Non-pigmented ciliary epithelial cell (primary cell): ENCODE measurements at regions not wholly inside any gene's neighbourhood (a gene's known extent, or its start where the extent isn't known, plus 50 kb on each side); places are given as distances from the start of the nearest gene placed in this dataset.
A peak's percentile ranks its signal among the peaks of the same experiment; 100 is the strongest.

Experiments
- DNase-seq: peaks from one replicate; pipeline ENCODE4 v3.0.0-alpha.2; 2010; ENCODE audit warnings: low read depth

DNA sequence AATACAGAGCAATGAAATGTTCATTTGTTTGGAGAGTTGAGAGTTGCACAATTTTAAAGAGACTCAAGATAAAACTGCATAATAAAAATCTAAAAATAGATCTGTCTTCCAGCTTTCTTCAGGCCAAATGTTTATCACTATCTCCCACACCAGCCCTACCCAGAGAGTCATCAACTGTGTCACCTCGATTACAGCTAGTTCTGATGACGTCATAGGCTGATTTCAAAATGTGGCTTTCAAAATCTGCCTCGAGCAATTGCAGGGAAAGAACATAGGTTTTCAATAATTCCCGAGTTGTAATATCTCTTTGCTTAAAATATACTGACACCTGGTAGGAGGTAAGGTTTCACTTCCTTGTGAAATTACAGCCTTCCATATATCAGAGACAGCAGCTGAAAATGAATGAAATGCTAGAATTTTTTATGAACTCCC, 677.6 kb upstream of the ID2 start:
- DNase-seq: peak; percentile 10

DNA sequence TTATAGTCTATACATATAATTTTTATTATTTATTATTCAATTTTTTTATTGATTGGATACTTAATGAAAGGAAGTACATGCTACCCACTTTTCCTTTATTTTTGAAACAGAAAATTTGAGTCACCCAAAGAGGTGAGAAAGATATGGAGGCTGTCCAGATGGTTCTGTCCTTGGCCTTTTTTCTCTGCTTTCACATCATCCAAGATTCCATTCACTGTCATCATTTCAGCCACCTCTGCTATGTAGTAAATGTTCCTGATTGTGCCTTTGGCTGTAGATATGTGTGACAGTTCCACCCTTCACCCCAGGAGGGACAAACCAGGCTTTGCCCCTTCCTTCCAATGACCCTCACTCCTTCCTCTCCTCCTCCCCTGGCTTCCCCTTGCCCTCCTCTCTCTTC, 675.7 kb upstream of the ID2 start:
- no peak for DNase-seq

DNA sequence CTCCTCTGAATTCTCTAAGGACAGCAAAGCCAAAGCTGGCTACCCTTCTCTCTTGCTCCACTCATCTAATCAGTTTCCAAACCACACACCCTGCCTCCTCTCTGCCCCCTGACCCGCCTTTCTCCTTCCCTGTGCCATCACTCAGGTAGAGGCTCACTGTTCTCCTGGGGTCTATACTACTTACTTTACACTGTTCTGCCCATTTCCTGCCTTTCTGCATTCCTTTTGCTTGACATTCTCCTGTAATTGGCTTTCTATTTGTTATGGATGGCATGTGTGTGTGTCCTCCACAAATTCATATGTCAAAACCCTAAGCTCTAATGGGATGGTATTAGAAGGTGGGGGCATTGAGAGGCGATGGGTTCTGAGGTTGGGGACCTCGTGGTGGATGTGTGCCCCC, 675.2 kb upstream of the ID2 start:
- DNase-seq: no peak

DNA sequence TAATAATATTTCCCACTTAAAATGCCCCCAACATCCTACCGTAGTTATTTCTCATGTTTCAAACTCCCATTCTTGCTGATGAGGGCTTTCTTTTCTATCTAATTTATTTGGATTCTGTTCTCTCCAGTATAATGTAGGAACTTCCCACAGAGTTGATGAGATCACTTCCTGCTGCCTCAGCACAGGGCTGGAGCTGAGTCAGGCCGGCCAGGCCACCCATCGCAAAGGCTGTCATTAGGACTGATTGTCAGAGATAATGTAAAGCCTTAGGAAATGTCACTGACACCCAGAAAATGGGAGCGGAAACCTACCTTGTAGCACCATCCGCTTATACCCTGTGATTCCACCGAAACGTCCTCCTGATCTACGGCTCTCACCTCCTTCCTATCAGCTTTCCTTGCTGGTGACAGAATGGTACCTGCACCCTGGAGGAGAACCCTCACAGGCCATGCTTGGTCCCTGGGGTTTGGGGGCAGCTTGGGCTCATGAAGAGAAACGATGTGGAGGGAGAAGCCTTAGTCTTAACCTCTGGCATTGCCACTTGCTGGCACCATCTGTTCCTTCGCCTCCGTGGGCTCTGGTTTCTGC, 672.8 kb upstream of the ID2 start:
- DNase-seq: no peak

DNA sequence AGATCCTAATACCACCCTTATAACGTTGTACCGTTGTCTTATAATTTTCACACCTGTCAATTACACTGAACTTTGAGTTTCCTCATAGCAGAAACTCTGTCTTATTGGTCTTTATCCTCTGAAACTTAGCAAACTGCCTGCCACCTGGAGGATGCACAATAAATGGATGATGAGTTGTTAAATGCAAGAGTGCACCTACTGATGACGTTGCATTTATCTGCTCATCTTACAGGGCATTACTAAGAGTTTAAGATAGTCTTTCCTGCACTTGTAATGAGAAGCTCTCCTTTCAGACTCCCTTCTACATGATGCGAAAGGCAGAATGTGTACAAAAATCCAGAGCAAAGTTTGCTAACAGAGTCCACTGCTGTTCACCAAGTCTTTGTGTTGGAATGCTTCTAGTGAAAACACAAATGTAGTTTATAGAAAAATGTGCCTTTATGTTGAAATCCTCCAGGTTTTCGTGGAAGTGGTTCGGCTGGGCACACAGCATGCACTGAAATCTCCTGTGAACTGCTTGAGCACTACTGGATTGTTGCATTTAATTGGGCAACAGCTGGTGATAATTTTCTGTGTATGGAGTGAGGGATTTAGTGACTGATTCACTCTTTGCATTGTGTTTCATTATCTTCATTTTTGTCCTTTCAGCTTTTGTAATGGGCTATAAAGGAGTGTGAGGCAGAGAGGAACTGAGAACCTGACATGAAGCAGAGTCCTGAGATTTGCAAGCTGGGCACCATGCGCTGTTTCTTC, 665.8 kb upstream of the ID2 start:
- no peak for DNase-seq

DNA sequence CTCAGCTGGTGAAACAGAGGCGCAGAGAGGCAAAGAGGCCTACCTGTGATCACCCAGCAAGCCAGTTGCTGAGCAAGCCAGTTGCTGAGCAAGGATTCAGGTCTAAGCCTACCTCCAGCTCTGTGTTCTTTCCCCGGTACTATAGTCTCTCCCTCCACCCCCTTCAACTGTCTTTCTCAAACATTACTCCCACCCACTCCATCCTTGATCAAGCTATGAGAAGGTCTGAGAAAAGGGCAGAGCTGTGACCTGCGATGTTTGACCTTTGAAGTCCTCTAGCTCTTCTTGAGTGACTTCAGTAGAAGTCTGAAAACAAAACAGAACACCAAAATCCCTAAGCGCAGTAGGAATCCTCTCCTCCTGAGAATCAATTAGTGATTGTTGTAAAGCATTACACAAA, 665.2 kb upstream of the ID2 start:
- DNase-seq: no peak

DNA sequence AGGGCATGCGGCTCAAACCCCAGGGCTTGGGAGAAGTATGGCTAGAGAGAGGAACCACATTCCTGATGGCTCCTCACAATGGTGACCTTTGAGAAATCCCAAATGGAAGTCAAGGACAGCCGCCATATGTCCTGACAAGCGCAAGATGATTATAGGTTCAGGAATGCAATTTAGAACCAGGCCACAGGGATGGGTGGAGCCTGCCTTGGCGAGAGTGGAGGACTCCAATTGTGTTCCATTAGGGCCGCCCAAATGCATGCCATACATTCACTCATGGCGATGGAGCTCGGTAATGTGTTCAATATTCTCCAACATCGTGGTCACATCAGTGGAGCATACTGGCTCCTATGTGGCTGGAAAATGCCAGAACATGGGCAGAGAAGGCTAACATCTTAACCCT, 662.9 kb upstream of the ID2 start:
- no peak for DNase-seq

DNA sequence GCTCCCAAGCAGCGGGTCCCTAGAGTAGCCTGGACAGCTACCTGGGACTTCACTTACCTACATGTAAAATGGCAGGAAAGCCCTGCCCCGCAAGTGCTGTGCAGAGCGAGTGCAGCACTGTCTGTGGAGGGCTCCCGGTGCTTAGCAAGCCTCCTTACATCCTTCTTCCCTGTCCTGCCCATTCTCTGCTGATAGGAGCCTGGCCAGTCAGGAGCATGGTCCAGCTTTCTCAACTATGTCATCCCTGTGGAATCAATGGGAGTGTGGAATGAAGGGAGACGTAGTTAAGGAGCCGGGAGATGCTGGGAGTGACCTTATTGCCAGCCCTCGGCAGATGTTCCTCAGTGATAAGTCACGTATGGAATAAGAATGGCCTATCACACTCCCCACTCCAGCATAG, 661.9 kb upstream of the ID2 start:
- no peak for DNase-seq

DNA sequence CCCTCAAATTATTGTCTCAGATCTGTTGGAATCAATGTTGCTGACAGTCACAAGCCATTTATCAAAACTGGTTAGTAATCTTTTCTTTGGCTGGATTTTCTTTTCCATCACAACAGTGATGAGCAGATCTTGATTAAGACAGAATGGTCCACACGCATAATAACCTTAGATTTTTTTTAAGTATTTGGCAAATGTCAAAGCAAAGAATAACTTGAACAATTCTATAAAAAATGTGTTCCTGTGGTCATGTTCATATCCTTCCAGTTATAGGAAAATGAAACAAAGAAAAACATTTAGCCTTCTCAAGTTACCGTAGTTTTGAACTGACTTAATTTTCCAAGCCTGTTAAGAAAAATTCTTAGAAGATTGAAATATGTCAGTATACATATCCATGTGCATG, 659.9 kb upstream of the ID2 start:
- DNase-seq: no peak

DNA sequence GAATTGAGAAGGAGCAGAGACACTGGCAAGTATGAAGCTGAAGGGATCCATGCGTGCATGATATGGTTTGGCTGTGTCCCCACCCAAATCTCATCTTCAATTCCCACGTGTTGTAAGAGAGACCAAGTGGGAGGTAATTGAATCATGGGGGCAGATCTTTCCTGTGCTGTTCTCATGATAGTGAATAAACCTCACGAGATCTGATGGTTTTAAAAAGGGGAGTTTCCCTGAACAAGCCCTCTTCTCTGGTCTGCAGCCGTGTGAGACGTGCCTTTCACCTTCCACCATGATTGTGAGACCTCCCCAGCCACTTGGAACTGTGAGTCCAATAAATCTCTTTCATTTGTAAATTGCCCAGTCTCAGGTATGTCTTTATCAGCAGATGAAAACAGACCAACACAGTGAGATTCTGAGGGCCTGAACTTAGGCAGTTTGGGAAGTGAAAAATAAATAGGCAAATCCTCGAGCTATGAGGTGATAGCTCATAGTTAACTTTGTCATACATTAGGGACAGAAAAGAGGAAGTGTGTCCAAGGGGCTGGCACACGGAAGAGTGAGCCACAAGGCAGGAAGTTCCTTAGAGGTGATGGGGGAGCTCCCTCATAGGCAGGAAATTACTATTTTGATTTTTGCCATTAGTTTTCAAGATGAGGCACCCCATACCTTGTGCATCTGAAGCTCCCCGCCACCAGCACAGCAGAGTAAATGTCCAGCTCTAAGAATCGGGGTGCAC, 658.8 kb upstream of the ID2 start:
- no peak for DNase-seq

DNA sequence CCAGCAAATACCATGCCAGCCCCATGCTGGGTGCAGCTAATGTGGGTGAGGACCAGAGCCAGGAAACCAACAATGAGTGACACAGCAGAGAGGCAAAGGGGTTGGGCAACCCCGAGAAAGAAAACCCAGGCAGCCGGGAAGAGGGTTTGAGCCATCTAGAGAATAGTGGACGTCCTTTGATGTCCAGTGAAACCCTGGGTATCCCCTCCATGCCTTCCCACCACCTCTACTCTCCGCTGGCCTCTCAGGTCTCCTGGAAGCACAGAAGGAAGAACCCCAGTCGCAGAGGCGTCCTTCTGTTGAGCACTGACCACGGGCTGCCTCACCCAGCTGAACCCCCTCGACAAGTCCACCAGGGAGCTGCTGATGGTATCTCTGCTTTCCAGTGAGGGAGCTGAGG, 657.4 kb upstream of the ID2 start:
- DNase-seq: no peak

DNA sequence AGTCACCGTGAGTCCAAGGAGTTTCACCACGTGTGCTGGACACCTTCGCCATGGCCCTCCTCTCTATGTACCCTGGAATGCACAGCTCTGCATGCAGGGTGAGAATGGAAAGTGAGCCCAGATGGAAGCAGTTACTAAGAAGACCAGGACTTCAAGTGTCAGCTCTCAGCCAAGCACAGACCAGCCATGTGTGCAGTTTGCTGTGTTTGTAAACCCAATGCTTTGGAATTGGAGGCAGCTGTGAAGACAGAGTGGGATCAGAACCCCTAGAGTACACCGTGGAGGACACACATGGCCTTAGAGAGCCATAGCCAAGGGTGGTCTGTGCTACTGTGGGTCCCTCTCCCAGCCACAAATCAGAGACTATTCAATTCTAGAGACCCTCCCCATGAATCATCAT, 655.5 kb upstream of the ID2 start:
- DNase-seq: no peak

DNA sequence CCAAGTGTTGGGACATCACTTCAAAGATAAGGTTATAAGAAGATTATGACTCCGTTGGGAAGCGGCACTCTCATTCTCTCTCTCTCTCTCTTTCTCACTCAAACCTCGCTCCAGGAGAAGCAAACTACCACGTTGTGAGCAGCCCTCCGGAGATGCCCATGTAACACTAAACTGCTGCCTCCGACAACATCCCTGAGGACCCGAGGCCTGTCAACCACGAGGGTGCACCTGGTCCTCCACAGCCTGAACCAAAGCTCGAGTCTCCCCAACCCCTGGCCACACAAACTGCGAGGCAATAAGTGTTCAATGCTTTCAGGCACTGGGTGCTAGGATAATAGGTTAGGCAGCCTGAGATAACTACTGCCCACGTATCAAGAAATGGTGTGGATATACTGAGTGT, 654.5 kb upstream of the ID2 start:
- DNase-seq: no peak

DNA sequence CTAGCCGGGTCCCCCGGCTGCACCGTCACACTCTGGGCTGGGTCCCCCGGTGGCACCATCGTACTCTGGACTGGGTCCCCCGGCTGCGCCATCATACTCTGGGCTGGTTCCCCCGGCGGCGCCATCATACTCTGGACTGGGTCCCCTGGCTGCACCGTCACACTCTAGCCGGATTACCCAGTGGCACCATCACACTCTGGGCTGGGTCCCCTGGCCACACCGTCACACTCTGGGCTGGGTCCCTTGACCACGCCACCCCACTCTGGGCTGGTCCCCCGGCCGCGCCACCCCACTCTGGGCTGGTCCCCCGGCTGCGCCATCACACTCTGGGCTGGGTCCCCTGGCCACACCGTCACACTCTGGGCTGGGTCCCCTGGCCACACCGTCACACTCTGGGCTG, 653.8 kb upstream of the ID2 start:
- no peak for DNase-seq

DNA sequence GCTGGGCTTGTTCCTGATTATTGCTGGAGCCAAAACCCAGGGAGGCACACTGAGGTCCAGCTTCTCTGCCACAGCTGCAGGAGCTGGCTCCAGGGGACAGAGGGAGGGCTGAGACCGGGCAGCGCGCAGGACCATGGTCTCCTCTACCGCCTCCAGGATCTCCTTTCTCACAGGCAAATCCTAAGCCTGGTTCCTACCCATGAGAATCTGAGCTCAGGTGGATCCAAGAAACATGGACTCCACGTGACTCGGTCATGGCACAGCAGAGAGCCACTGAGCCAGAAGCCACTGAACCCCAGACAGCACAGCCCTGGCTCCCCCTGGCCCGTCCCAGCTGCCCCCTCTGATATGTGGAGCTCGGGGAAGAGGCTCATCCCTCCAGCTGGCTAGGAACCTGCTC, 653.4 kb upstream of the ID2 start:
- DNase-seq: no peak

DNA sequence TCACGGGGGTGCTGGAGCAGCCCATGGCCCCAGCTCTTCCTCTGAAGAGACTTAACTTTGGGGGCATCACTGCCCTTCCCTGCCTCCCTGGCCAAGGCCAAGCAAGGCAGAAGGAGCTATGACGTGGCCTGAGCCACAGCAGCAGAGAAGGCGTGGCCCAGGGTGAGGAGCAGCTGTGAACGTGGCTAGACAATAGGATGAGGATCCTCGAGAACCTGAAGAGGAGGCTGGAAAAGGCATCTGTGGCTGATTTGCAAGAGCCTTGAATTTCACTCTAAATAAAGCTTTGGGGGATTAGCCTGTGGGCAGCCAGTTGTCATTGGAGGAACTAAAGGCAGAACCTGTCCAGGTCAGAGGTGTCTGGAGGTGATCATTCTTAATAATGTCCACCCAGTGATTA, 652.9 kb upstream of the ID2 start:
- no peak for DNase-seq

DNA sequence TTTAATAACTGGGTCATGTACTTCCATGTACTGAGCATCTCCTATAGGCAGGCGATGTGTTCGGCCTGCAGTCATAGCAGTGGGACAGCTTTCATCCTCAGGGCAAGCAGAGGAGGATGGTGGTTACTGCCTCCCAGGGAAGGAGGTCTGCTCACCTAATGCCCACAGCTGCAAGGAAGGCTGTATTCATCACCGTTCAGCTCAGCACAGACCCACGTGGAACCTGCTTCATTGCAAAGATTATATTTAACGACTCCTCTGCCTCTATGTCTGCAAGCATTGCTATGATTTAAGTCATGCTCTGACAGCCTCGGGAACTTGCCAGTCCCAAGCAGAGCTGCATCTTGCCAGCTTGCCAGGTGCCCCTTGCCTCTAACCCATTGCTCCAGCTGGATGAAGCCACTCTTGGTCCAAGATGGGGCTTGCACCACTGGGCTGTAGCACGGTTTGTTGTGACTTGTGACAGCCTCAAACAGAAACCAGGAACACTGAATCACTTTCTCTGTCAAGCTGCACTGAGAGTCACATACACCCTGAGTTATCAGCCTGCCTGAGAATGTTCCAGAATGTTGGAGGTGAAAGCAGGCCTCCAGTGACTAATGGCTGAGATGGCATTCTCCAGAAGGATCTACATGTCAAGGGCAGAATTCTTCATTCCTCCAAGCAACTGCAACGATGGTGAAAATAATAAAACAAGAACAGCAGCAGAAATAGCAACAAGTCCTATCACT, 651.1 kb upstream of the ID2 start:
- no peak for DNase-seq

DNA sequence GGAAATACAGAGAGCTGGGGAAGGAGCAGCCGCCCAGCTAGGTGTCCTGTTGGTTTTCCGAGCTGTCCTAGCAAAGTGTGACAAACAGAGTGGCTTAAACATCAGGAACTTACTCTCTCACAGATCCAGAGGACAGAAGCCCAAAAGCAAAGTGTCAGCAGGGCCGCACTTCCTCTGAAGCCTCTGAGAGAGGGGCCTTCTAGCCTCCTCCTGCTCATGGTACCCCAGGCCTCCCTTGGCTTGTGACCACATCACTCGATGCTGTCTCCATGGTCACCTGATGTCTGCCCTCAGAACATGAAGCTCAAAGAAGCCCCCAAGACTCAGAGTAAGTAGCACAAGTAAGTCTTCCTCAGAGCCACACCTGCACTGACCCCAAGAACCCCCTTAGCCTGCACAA, 650.5 kb upstream of the ID2 start:
- DNase-seq: no peak

DNA sequence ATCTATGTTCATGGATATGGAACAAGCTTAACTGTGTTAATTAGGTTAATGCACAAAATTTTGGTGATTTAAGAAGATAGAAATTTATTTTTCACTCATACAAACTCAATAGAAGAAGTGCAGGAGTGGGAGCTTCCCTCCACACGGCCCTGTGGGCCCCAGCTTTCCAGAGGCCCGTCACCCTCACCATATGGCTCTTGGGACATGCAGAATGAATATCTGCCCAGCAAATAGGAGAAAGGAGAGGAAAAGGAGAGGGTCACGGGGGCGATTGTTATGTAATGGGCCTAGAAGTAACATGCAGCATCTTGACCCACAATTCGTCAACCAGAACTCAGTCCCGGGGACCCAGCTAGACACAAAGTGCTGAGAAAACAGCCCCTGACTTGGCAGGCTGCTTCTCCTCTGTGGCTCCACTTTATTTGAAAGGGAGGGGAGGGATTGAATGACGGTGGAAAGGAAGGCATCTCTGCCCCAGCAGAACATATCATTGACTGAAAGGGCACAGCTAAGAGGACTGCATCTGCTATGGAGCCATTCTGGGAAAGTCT, 648.2 kb upstream of the ID2 start:
- DNase-seq: no peak

DNA sequence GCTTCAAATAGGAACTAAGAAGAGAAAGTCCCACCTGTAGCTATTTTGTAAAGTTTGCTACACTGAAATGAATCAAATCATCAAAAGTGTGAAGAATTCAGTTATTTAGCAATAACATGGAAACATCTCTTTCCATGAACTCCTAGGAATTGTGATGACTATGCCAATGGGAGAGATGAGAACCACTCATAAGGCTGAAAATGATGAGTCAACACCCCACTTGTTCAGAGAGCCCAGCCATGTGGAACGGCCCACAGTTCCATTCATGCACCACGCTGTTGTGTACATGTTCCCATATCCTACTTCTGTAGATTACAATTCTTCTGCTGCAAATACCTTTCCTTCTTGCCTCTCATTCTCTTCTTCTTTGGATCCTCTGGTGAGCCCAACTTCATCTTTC, 645.5 kb upstream of the ID2 start:
- no peak for DNase-seq

DNA sequence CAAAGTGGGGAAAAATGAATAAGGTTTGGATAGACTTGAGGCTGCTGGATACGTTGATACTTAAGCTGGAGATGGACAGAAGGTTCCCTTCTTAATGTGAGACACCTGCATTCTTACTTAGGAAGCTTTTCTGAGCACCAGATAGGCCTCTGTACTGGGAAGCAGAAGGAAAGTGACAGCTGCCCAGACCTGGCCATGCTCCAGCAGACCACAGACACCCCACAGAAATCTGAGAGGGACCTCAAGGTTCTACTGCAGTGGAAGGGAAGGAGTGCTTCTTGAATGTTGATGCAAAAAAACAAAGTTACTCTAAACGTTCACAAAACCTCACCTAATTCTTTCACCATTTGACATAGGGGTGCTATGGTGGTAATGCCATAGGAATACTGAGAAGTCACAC, 642.1 kb upstream of the ID2 start:
- DNase-seq: no peak

DNA sequence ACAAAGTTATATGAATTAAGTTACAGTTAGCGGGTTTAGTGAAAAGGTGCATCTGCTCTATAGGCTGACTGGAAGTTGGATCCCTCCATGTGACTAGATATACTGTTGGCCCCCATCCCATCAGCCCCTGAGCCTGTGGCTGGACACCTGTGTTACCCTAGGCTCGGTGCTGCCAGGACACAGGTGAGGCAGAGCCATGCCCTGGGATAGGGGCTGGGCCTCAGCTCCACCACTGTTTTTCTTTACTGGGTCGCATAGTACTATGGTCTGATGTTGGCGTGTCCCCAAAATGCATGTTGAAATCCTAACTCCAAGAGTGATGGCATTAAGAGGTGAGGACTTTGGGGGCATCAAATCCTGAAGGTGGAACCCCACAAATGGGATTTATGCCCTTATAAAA, 638.6 kb upstream of the ID2 start:
- no peak for DNase-seq
